PC-9 (cell line): ENCODE measurements at regions not wholly inside any gene's neighbourhood (a gene's known extent, or its start where the extent isn't known, plus 50 kb on each side); places are given as distances from the start of the nearest gene placed in this dataset.
"Not testable (repeated sequence)": the region's sequence is repeated elsewhere in the genome, so short reads cannot be mapped to it uniquely, and the experiment has no call there.

ENCODE experiments used
- CTCF ChIP-seq: fragments of 200-600 bp; sonication (generic); conservative IDR thresholded peaks from 2 replicates; pipeline ENCODE4 v1.6.1; 2017; ENCODE audit warnings: mixed run types, antibody characterized with exemption, mild to moderate bottlenecking, moderate library complexity
- EZH2 ChIP-seq: fragments of 200-600 bp; sonication (generic); IDR thresholded peaks from 2 replicates; pipeline ENCODE4 v1.8.0; 2017; ENCODE audit warnings: antibody characterized with exemption, low read depth

GRCh38 chr14:106006716-106007115 is 480.3 kb downstream of the TMEM121 start:
- not testable (repeated sequence) for TF ChIP-seq CTCF, EZH2
